K562 (cell line): ENCODE measurements at regions not wholly inside any gene's neighbourhood (a gene's known extent, or its start where the extent isn't known, plus 50 kb on each side); places are given as distances from the start of the nearest gene placed in this dataset.

Source experiments
- ATAC-seq: fragments of 200-7000 bp; cut with Tn5 transposase; 3 replicates; pipeline ENCODE4 v1.9.1; 2020; ENCODE audit warnings: moderate library complexity
- BruUV-seq: library from RNA; stranded (reverse); fragments of 400-500 nt; replicated peaks from 2 replicates; lab custom pipeline; 2021; lab: Mats Ljungman, UMichigan
- CTCF ChIA-PET: fragments of 300-600 bp; formaldehyde crosslinking; extraction: SDS; loops from one replicate; lab custom pipeline; 2021; ENCODE audit warnings: low intra/inter-chr PET ratio; lab: Yijun Ruan, JAX
- POLR2A ChIA-PET: fragments of 300-600, 350-650 bp; sonication (Branson Sonifier 250); formaldehyde crosslinking; extraction: SDS; loops from one replicate; lab custom pipeline; 2021; ENCODE audit warnings: antibody characterized with exemption, inconsistent platforms; lab: Yijun Ruan, JAX
- DNase-seq, 4 experiments: peaks; one replicate each; pipeline versions ENCODE4 v3.0.0 to v3.0.0-alpha.2; 2011 to 2018; ENCODE audit warnings: low spot score in 3 of 4, mixed read lengths in 3 of 4; ENCODE audit errors: extremely low read depth in 1 of 4
- FAIRE-seq: peaks from 2 replicates; lab custom pipeline; 2011; peaks lifted over from hg19 to GRCh38; lab: Jason Lieb, UNC
- H2AFZ ChIP-seq: 2 replicates; pipeline ENCODE4 v1.6.0; 2011; ENCODE audit warnings: low read depth, low read length, control low read depth, inconsistent platforms
- H3K27ac ChIP-seq: fragments of 200-600 bp; 3 replicates; pipeline ENCODE4 v1.8.0; 2011; ENCODE audit warnings: low read depth, mild to moderate bottlenecking, control low read depth, inconsistent platforms, low read length, moderate library complexity, mixed read lengths; ENCODE audit errors: extremely low read depth
- H3K27me3 ChIP-seq, 2 experiments: fragments of 300-600 bp in 1 of 2; 2 replicates in 1 of 2; 3 replicates in 1 of 2; pipeline versions ENCODE4 v1.6.0 to v1.8.0; 2011; ENCODE audit warnings: inconsistent platforms in 2 of 2, low read length in 2 of 2, mild to moderate bottlenecking in 1 of 2, mixed read lengths in 1 of 2, moderate library complexity in 1 of 2; ENCODE audit not compliant: control insufficient read depth in 2 of 2, insufficient read depth in 2 of 2
- H3K36me3 ChIP-seq: fragments of 300-600 bp; 3 replicates; pipeline ENCODE4 v1.8.0; 2011; ENCODE audit warnings: mild to moderate bottlenecking, low read length, inconsistent platforms; ENCODE audit not compliant: control insufficient read depth, insufficient read depth
- H3K4me1 ChIP-seq, 2 experiments: fragments of 200-600 bp in 1 of 2; replicated peaks in 1 of 2; 2 replicates in 1 of 2; 3 replicates in 1 of 2; pipeline versions ENCODE4 v1.5.1 to v1.8.0; 2011; ENCODE audit warnings: inconsistent platforms in 2 of 2, low read length in 2 of 2, mild to moderate bottlenecking in 1 of 2, mixed read lengths in 1 of 2, moderate library complexity in 1 of 2; ENCODE audit not compliant: control insufficient read depth in 2 of 2, insufficient read depth in 2 of 2
- H3K4me2 ChIP-seq: 2 replicates; pipeline ENCODE4 v1.6.1; 2011; ENCODE audit warnings: low read length, control low read depth, inconsistent platforms, mixed read lengths; ENCODE audit not compliant: insufficient read depth
- H3K4me3 ChIP-seq: fragments of 200-600 bp; sonication (generic), shearing (Covaris generic); 2 replicates; pipeline ENCODE4 v1.5.1; 2016; ENCODE audit warnings: control low read depth, inconsistent platforms
- H3K79me2 ChIP-seq: fragments of 200-600 bp; 3 replicates; pipeline ENCODE4 v1.8.0; 2011; ENCODE audit warnings: low read length, inconsistent platforms; ENCODE audit not compliant: control insufficient read depth, insufficient read depth
- H3K9ac ChIP-seq, 2 experiments: 2 replicates each; pipeline versions ENCODE4 v1.6.0 to v1.6.1; 2011; ENCODE audit warnings: low read depth in 2 of 2, low read length in 2 of 2, control low read depth in 1 of 2, inconsistent platforms in 1 of 2, mild to moderate bottlenecking in 1 of 2, mixed read lengths in 1 of 2; ENCODE audit not compliant: insufficient read depth in 1 of 2
- H3K9me1 ChIP-seq: one replicate; pipeline ENCODE4 v1.6.0; 2011; ENCODE audit warnings: inconsistent platforms, mild to moderate bottlenecking, low read length, moderate library complexity; ENCODE audit not compliant: control insufficient read depth, insufficient read depth
- H3K9me3 ChIP-seq: replicated peaks from 2 replicates; pipeline ENCODE4 v1.5.1; 2011; ENCODE audit warnings: low read depth, low read length, inconsistent platforms; ENCODE audit not compliant: control insufficient read depth, insufficient read depth
- H4K20me1 ChIP-seq: replicated peaks from 2 replicates; pipeline ENCODE4 v1.6.1; 2011; ENCODE audit warnings: low read length, inconsistent platforms, mixed read lengths; ENCODE audit not compliant: control insufficient read depth, insufficient read depth
- FOSL1 ChIP-seq: fragments of 200-800 bp; sonication (Bioruptor generic); conservative IDR thresholded peaks from 2 replicates; pipeline ENCODE4 v1.6.1; 2016; ENCODE audit warnings: missing genetic modification characterization, missing compliant biosample characterization
- PURB ChIP-seq: sonication (generic); formaldehyde crosslinking; IDR thresholded peaks from 2 replicates; pipeline ENCODE4 v1.9.0; 2021; ENCODE audit warnings: low read depth, mild to moderate bottlenecking, missing genetic modification reagents
- RBM34 ChIP-seq: fragments of 200-400 bp; formaldehyde crosslinking; IDR thresholded peaks from 2 replicates; pipeline ENCODE4 v1.6.1; 2018; ENCODE audit warnings: low read length, borderline replicate concordance; ENCODE audit not compliant: insufficient read depth
- TRIM24 ChIP-seq, 2 experiments: fragments of 450-650 bp; IDR thresholded peaks; 2 replicates each; pipeline ENCODE4 v1.6.1; 2016
- ZNF175 ChIP-seq: fragments of 200-800 bp; sonication (Bioruptor generic); IDR thresholded peaks from 2 replicates; pipeline ENCODE4 v1.6.1; 2016; ENCODE audit warnings: low read depth, mild to moderate bottlenecking, missing genetic modification characterization, missing compliant biosample characterization
- ZNF282 ChIP-seq: sonication (generic); formaldehyde crosslinking; IDR thresholded peaks from 2 replicates; pipeline ENCODE4 v1.8.1; 2023; ENCODE audit warnings: missing genetic modification reagents
- WGBS: fragments of 100-300 bp; shearing (Covaris generic); methylation state at CpG from one replicate; pipeline ENCODE4 v1.1.6; 2016; ENCODE audit warnings: low coverage, mixed read lengths; ENCODE audit not compliant: insufficient coverage; ENCODE audit errors: missing lambda C conversion rate; 5-methylcytosine and 5-hydroxymethylcytosine counted together
- in situ Hi-C: fragments of 300-500 bp; cut with MboI; formaldehyde crosslinking; loops from 4 replicates; pipeline ENCODE4 v1.15.0; 2018; ENCODE audit warnings: inconsistent platforms, mixed read lengths
- intact Hi-C: fragments of 100-400 bp; cut with micrococcal nuclease; formaldehyde crosslinking; loops from 2 replicates; pipeline ENCODE4 v1.14.2; 2022
- TF ChIP-seq, protein P1 (sequence below), 3 experiments: IDR thresholded peaks in 2 of 3; conservative IDR thresholded peaks in 1 of 3; 2 replicates each; pipeline ENCODE4 v1.5.1; 2011 to 2012; ENCODE audit warnings: low read length in 3 of 3, mild to moderate bottlenecking in 3 of 3, control low read depth in 2 of 3, improper control_type of control experiment in 1 of 3, inconsistent platforms in 1 of 3, low read depth in 1 of 3, mixed read lengths in 1 of 3, moderate library complexity in 1 of 3; ENCODE audit not compliant: insufficient read depth in 2 of 3
- TF ChIP-seq, protein P2 (sequence below), 2 experiments: fragments of 450-650 bp; IDR thresholded peaks; 2 replicates each; pipeline ENCODE4 v1.6.1; 2018; ENCODE audit warnings: mild to moderate bottlenecking in 2 of 2, low read depth in 1 of 2; ENCODE audit not compliant: partially characterized antibody in 2 of 2
- TF ChIP-seq, protein P3 (sequence below), 2 experiments: fragments of 450-650 bp in 1 of 2; sonication (generic) in 1 of 2; formaldehyde crosslinking in 1 of 2; IDR thresholded peaks in 1 of 2; conservative IDR thresholded peaks in 1 of 2; 2 replicates each; pipeline versions ENCODE4 v1.6.1 to v1.8.1; 2016 to 2023; ENCODE audit warnings: mild to moderate bottlenecking in 2 of 2, moderate library complexity in 2 of 2, inconsistent platforms in 1 of 2, missing genetic modification reagents in 1 of 2

DNA sequence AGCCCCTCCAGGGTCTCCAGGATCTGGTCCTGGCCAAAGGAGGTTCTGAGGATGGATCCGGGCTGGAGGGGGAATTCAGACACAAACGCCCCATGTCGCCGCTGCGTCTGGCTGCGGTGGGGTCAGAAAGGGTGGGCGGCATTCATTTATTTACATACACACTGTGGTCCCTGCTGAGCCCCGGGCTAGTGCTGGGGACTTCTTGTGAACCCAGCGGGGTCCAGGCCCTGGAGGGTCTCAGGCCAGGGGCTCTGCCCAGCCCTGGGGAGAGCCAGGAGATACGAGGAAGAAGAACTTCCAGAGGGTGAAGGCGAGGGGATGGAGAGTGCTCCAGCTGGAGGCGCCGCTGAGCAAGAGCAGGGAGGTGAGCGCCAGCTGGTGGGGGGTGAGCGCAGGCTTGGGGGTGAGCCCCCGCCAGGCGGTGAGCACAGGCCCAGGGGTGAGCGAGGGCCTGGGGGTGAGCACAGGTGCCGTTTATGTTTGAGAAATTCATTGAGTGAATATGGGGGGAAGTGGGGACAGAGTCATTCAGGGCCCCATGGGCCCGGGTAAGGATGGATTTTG is 68.1 kb downstream of the NCOR2 start (continued):
- TF ChIP-seq, protein P1, sequence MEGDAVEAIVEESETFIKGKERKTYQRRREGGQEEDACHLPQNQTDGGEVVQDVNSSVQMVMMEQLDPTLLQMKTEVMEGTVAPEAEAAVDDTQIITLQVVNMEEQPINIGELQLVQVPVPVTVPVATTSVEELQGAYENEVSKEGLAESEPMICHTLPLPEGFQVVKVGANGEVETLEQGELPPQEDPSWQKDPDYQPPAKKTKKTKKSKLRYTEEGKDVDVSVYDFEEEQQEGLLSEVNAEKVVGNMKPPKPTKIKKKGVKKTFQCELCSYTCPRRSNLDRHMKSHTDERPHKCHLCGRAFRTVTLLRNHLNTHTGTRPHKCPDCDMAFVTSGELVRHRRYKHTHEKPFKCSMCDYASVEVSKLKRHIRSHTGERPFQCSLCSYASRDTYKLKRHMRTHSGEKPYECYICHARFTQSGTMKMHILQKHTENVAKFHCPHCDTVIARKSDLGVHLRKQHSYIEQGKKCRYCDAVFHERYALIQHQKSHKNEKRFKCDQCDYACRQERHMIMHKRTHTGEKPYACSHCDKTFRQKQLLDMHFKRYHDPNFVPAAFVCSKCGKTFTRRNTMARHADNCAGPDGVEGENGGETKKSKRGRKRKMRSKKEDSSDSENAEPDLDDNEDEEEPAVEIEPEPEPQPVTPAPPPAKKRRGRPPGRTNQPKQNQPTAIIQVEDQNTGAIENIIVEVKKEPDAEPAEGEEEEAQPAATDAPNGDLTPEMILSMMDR (IDR thresholded peaks at IDR 0.05 in 2 of 3, conservative IDR thresholded peaks at IDR 0.05 in 1 of 3; ENCODE audit: insufficient read depth in 2 of 3, low read depth in 1 of 3, low read length in 3 of 3), result peak; percentile 32 to 58 (median 38); a peak in 5 of 6 replicates
- no peak for TF ChIP-seq PURB (CRISPR knock-in tag)
- no peak for TF ChIP-seq RBM34
- TF ChIP-seq ZNF282 (CRISPR knock-in tag), result no peak
- TF ChIP-seq ZNF175, result no peak
- TF ChIP-seq TRIM24 (IDR thresholded peaks at IDR 0.05), result no peak
- no peak for TF ChIP-seq FOSL1 (tag)

DNA sequence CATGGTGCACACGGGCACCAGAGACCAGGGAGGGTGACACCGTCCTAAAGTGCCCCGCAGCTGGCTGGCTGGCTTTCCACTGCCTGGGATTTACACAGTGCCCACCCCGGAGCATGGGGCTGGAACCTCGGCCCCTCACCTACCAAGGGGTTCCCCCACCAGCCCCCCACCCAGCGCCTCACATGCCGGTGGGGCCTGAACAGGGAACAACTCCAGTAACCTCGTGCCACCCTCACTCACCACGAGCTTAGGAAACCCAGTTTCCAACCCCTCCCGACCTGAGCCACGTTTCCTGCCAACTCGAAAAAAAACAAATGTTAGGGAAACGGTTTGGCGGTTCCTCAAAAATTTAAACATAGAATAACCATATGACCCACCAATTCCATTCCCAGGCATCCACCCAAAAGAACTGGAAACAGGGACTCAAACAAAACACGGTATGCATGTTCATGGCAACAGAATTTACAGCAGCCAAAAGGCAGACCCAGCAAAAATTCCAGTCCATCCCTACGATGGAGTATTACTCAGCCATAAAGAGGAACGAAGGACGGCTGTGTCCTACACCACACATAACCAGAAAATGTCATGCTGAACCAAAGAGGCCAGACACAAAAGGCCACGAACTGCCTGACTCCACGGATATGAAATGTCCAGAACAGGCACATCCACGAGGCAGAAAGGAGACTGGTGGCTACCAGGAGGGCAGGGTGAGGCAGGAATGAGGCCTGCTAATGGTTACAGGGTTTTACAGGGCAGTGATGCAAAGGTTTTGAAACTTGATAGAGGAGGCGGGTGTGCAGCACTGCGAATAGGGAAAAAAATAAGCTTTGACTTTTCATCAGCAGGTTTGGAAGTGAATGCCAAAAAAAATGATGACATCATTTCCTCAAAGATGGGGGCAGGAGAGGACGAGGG is 68.9 kb downstream of the NCOR2 start:
- Histone ChIP-seq H3K9ac (peak overlapping the region in 1 of 2 experiments; percentile 20; a peak in 2 of 4 replicates), H3K79me2 (peaks cover 43% of the 10 kb centered on the region), H3K27me3 (no peaks in the 10 kb centered on the region), H3K27ac (no peak overlapping the region), H2AFZ (no peak overlapping the region), H3K4me2 (no peak overlapping the region), H3K9me3 (no peaks in the 10 kb centered on the region), H3K36me3 (peaks cover 15% of the 10 kb centered on the region; the same call in 1 of the 3 replicates), H3K9me1 (no peaks in the 10 kb centered on the region), H4K20me1 (peaks cover 47% of the 10 kb centered on the region), H3K4me3 (no peak overlapping the region), H3K4me1 (peaks cover 3 to 66% of the 10 kb centered on the region in 2 experiments; a peak in 4 of 5 replicates)
- ChIA-PET POLR2A (interaction anchor here (0.5 to 1.2 kb wide), 2 partner anchors 8 to 40 kb away, joined by 3 to 5 read pairs; no protein-coding TSS in a partner anchor), CTCF (no interaction called here)
- ATAC-seq (no peak), FAIRE-seq (no peak), DNase-seq (no peak)
- BruUV-seq, result no TSS peak
- intact Hi-C loops, result no loop called here
- in situ Hi-C loops, result no loop called here
- 69% methylated on average over 18 of the region's 24 CpGs for WGBS
- TF ChIP-seq, protein P2, sequence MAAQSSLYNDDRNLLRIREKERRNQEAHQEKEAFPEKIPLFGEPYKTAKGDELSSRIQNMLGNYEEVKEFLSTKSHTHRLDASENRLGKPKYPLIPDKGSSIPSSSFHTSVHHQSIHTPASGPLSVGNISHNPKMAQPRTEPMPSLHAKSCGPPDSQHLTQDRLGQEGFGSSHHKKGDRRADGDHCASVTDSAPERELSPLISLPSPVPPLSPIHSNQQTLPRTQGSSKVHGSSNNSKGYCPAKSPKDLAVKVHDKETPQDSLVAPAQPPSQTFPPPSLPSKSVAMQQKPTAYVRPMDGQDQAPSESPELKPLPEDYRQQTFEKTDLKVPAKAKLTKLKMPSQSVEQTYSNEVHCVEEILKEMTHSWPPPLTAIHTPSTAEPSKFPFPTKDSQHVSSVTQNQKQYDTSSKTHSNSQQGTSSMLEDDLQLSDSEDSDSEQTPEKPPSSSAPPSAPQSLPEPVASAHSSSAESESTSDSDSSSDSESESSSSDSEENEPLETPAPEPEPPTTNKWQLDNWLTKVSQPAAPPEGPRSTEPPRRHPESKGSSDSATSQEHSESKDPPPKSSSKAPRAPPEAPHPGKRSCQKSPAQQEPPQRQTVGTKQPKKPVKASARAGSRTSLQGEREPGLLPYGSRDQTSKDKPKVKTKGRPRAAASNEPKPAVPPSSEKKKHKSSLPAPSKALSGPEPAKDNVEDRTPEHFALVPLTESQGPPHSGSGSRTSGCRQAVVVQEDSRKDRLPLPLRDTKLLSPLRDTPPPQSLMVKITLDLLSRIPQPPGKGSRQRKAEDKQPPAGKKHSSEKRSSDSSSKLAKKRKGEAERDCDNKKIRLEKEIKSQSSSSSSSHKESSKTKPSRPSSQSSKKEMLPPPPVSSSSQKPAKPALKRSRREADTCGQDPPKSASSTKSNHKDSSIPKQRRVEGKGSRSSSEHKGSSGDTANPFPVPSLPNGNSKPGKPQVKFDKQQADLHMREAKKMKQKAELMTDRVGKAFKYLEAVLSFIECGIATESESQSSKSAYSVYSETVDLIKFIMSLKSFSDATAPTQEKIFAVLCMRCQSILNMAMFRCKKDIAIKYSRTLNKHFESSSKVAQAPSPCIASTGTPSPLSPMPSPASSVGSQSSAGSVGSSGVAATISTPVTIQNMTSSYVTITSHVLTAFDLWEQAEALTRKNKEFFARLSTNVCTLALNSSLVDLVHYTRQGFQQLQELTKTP (IDR thresholded peaks at IDR 0.05; ENCODE audit: low read depth in 1 of 2, partially characterized antibody in 2 of 2), result no peak
- TF ChIP-seq, protein P3, sequence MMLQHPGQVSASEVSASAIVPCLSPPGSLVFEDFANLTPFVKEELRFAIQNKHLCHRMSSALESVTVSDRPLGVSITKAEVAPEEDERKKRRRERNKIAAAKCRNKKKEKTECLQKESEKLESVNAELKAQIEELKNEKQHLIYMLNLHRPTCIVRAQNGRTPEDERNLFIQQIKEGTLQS (IDR thresholded peaks at IDR 0.05), result peak; percentile 78
- TF ChIP-seq, protein P3 (CRISPR knock-in tag; conservative IDR thresholded peaks at IDR 0.05), result no peak
